Mesodermal cell (in vitro differentiated cells): ENCODE measurements at regions not wholly inside any gene's neighbourhood (a gene's known extent, or its start where the extent isn't known, plus 50 kb on each side); places are given as distances from the start of the nearest gene placed in this dataset.

Experiments used
- H3K27ac ChIP-seq: 2 replicates; pipeline ENCODE4 v1.7.0; 2013; ENCODE audit warnings: mild to moderate bottlenecking, low read depth, low read length, moderate library complexity; ENCODE audit not compliant: severe bottlenecking
- H3K36me3 ChIP-seq: 2 replicates; pipeline ENCODE4 v1.7.1; 2013; ENCODE audit warnings: mild to moderate bottlenecking, low read length, moderate library complexity; ENCODE audit not compliant: control insufficient read depth, insufficient read depth
- H3K4me1 ChIP-seq: one replicate; pipeline ENCODE4 v1.7.1; 2013; ENCODE audit warnings: mild to moderate bottlenecking, low read length; ENCODE audit not compliant: insufficient read depth, control insufficient read depth, poor library complexity, severe bottlenecking
- H3K4me3 ChIP-seq: 2 replicates; pipeline ENCODE4 v1.7.0; 2013; ENCODE audit warnings: low read length, control low read depth, mild to moderate bottlenecking; ENCODE audit not compliant: insufficient read depth, poor library complexity, severe bottlenecking; ENCODE audit errors: extremely low read depth
- H3K9me3 ChIP-seq: 2 replicates; pipeline ENCODE4 v1.7.1; 2013; ENCODE audit warnings: mild to moderate bottlenecking, low read length, moderate library complexity; ENCODE audit not compliant: control insufficient read depth
- WGBS, 2 experiments: methylation state at CpG; one replicate each; pipeline ENCODE4 v1.1.5; 2013; ENCODE audit warnings: missing lambda C conversion rate in 2 of 2; ENCODE audit not compliant: insufficient coverage in 2 of 2; 5-methylcytosine and 5-hydroxymethylcytosine counted together

DNA sequence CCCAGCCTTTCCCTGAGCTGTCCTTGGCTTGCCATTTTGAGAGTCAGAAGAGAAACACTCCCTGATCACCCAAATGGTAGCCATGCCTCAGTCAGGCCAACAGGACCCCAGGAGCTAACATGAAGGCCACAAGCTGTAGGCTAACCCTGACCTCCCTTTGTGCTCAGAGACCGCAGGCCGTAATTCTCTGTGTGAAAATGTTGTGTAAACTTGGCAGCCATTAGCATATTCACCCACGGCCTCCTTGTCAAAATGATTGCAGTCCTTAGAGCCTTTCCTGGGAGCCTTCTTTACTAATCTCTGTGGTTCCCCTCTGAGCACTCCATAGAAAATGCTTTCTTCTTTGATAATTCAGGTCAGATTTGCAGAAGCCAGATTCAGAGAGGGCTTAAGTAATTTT lies 418.9 kb downstream of the COG6 start:
- Histone ChIP-seq H3K9me3 (no peaks in the 10 kb centered on the region), H3K4me1 (no peaks in the 10 kb centered on the region), H3K4me3 (no peak overlapping the region), H3K36me3 (no peaks in the 10 kb centered on the region), H3K27ac (no peak overlapping the region)
- WGBS, 2 experiments: 43 to 60% methylated on average over 1 of the region's 3 CpGs

GRCh38 chr13:40075281-40075680 lies 419.8 kb downstream of the COG6 start:
- no peak overlapping the region for H3K27ac ChIP-seq
- H3K9me3 ChIP-seq: peaks cover 3% of the 10 kb centered on the region
- no peaks in the 10 kb centered on the region for H3K36me3 ChIP-seq
- 97 to 100% methylated on average over 4 of the region's 5 CpGs for WGBS, 2 experiments
- H3K4me3 ChIP-seq: no peak overlapping the region
- no peaks in the 10 kb centered on the region for H3K4me1 ChIP-seq

DNA sequence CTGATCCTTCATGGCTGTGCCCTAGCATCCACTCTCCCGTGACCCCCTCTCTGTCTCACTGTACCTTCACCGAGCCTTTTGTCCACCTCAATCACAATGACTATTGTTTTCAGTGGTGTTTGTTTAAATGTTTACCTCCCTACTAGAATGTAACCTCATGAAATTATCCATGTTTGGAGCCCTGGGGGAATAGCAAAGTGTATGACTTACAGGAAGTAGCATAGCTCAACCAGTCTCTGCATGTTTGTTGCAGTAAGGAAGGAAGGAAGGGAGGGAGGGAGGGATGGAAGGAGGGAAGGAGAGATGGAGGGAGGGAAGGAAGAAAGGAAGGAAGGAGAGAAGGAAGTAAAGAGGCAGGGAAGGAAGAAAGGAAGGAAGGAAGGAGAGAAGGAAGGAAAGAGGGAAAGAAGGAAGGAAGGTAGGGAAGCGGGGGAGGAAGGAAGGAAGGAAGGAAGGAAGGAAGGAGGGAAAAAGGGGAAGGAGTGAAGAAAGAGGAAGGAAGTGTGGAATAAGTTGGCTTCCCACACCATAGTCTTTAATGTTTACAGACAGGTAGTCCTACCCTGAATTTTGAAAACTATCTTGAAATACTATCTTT lies 421.4 kb downstream of the COG6 start:
- no peaks in the 10 kb centered on the region for H3K36me3 ChIP-seq
- WGBS, 2 experiments: 82 to 90% methylated on average over 1 of the region's 3 CpGs
- no peak overlapping the region for H3K4me3 ChIP-seq

DNA sequence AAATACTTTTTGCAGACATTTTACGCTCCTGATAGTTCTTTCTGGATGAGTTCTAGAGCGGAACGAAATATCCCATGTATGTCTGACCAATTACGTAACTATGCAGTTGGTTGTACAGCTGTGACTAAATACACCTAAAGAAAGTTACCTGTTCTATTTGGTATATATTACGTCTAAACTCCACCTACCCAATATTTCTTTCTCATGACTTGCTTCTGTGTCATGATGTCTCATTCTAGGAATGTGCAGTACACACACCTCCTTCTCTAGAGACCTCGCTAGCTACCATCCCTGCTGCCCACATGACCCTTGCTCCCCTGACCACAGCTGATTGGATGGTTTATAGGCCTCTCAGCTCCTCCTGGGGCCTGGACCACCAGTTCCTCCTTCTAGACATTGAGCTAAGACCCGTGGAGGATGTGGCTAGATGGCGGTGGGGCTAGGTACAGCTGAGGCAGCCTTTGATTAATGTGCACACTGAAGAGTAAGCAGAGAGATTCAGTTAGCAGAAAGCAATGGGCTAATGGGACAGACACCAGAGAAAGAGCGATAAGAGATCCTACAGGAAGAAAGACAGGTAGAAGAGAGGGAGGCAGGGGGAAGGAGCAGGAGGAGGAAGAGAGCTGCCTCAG lies 422.1 kb downstream of the COG6 start:
- Histone ChIP-seq H3K4me3 (no peak overlapping the region), H3K4me1 (no peaks in the 10 kb centered on the region), H3K36me3 (no peaks in the 10 kb centered on the region), H3K9me3 (peaks cover 8% of the 10 kb centered on the region), H3K27ac (no peak overlapping the region)
- 89 to 100% methylated on average over 4 to 5 of the region's 9 CpGs for WGBS, 2 experiments

More for the DNA sequence above, 421.4 kb downstream of the COG6 start:
- Histone ChIP-seq H3K9me3 (peaks cover 8% of the 10 kb centered on the region), H3K4me1 (no peaks in the 10 kb centered on the region), H3K27ac (no peak overlapping the region)

DNA sequence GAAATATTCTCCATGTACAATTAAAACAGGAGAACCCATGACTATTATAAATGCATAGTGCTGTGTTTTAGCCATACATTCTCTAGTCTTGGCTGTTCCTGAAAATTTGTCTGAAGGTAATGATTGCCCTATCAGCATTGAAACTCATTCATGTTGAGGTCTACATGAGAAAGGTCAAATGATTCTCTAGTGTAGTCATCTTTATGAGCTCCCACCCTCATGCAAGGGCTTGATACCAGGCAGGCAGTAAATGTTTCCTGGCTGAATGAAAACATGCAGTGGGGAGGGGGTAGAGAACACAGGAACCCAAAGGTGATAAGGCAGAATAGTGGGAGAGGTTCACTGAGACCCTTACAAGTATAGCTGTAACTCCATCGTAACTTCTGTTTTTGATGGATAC lies 424.3 kb downstream of the COG6 start:
- WGBS, 2 experiments: 100% methylated on average over 1 of the region's 1 CpG

GRCh38 chr13:40080676-40081075 lies 425.2 kb downstream of the COG6 start:
- Histone ChIP-seq H3K36me3 (no peaks in the 10 kb centered on the region), H3K4me1 (no peaks in the 10 kb centered on the region), H3K9me3 (peaks cover 8% of the 10 kb centered on the region), H3K4me3 (no peak overlapping the region), H3K27ac (no peak overlapping the region)
- WGBS, 2 experiments: 80% methylated on average over 1 of the region's 2 CpGs; no CpG with 5 or more reads in 1 of the 2 experiments

More for the DNA sequence above, 424.3 kb downstream of the COG6 start:
- H3K4me1 ChIP-seq: no peaks in the 10 kb centered on the region
- no peak overlapping the region for H3K4me3 ChIP-seq
- H3K9me3 ChIP-seq: peaks cover 8% of the 10 kb centered on the region
- no peaks in the 10 kb centered on the region for H3K36me3 ChIP-seq
- H3K27ac ChIP-seq: no peak overlapping the region

DNA sequence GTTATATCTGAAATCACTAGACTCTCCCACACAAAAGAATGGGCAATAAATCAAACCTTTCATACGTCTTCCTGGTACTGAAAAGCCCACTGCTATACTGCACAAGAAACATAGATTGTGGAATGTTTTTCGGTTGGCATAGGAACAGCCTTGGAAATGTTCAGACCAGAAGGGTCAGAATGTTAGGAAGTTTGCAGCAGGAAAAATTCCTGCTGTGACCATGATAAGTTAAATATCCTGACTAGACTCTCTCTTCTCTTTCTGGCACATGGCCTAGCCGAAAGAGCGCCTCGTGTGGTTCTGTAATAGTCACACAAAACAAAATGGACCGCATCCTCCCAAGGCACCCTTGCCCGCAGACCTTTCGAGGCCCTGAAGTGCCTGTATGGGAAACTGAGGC lies 427.2 kb downstream of the COG6 start:
- WGBS, 2 experiments: 95 to 100% methylated on average over 4 to 7 of the region's 8 CpGs
- Histone ChIP-seq H3K4me1 (no peaks in the 10 kb centered on the region), H3K9me3 (peaks cover 8% of the 10 kb centered on the region), H3K4me3 (no peak overlapping the region), H3K27ac (no peak overlapping the region), H3K36me3 (no peaks in the 10 kb centered on the region)

DNA sequence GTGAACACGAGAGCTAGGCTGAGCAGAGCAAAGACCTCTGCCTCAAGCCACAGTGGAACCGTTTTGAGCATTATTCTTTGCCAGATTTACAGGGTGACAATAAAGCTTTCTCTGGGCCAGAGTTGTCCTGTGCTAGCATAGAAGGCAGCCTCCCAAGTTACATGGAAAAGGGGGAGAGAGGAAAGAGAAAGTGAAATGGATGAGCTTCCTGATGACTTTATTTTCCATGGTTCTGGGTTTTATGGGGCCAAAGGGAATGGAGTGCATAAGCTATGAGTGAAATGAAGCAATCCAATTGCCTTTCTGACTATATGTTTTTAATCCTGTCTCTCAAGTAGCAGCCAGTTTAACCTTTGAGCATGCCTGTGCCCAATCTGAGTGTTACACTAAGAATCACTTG lies 428.4 kb downstream of the COG6 start:
- Histone ChIP-seq H3K4me1 (no peaks in the 10 kb centered on the region), H3K36me3 (no peaks in the 10 kb centered on the region), H3K9me3 (peaks cover 8% of the 10 kb centered on the region), H3K4me3 (no peak overlapping the region), H3K27ac (no peak overlapping the region)
- WGBS, 2 experiments: 75 to 82% methylated on average over 2 of the region's 2 CpGs

- Histone ChIP-seq H3K4me1 (no peaks in the 10 kb centered on the region), H3K4me3 (no peak overlapping the region), H3K27ac (no peak overlapping the region), H3K36me3 (no peaks in the 10 kb centered on the region), H3K9me3 (peaks cover 8% of the 10 kb centered on the region)
- WGBS, 2 experiments: 100% methylated on average over 1 of the region's 2 CpGs; no CpG with 5 or more reads in 1 of the 2 experiments
These were observed 429.5 kb downstream of the COG6 start for GRCh38 chr13:40084934-40085333.

GRCh38 chr13:40087091-40088002 lies 431.9 kb downstream of the COG6 start:
- no peak overlapping the region for H3K27ac ChIP-seq
- no peaks in the 10 kb centered on the region for H3K9me3 ChIP-seq
- no peaks in the 10 kb centered on the region for H3K4me1 ChIP-seq
- H3K4me3 ChIP-seq: no peak overlapping the region
- WGBS, 2 experiments: 77 to 80% methylated on average over 9 to 12 of the region's 15 CpGs
- no peaks in the 10 kb centered on the region for H3K36me3 ChIP-seq
